Gastrocnemius medialis (tissue), 4 donors: ENCODE measurements at regions not wholly inside any gene's neighbourhood (a gene's known extent, or its start where the extent isn't known, plus 50 kb on each side); places are given as distances from the start of the nearest gene placed in this dataset.

Experiments
- ATAC-seq, 2 donors: fragments of 150-250 bp; one replicate each; pipeline ENCODE4 v1.9.1; 2016
- DNase-seq, 2 donors: peaks; one replicate each; pipeline ENCODE4 v3.0.0-alpha.2; 2019
- H3K27ac ChIP-seq, 4 donors: fragments of 200-600 bp; sonication (generic); 1 replicate in 1 of 4; 2 replicates in 3 of 4; pipeline ENCODE4 v1.5.1; 2016 to 2018; ENCODE audit warnings: mild to moderate bottlenecking in 2 of 4, moderate library complexity in 1 of 4
- H3K27me3 ChIP-seq, 3 donors: fragments of 200-600 bp; sonication (generic) in 2 of 3; 1 replicate in 1 of 3; 2 replicates in 2 of 3; pipeline versions ENCODE4 v1.5.1 to v1.6.0; 2016 to 2019; ENCODE audit warnings: mild to moderate bottlenecking in 1 of 3, moderate library complexity in 1 of 3
- H3K36me3 ChIP-seq, 2 donors: fragments of 200-600 bp; sonication (generic) in 1 of 2; one replicate each; pipeline ENCODE4 v1.5.1; 2017 to 2018
- H3K4me1 ChIP-seq, 2 donors: fragments of 200-600 bp; sonication (generic) in 1 of 2; one replicate each; pipeline ENCODE4 v1.5.1; 2016 to 2017; ENCODE audit warnings: mild to moderate bottlenecking in 2 of 2
- H3K4me3 ChIP-seq, 4 donors: fragments of 200-600 bp; sonication (generic) in 3 of 4; 1 replicate in 1 of 4; 2 replicates in 3 of 4; pipeline ENCODE4 v1.5.1; 2016 to 2019; ENCODE audit warnings: mild to moderate bottlenecking in 2 of 4
- H3K9me3 ChIP-seq, 3 donors: fragments of 200-600 bp; sonication (generic) in 2 of 3; 1 replicate in 1 of 3; 2 replicates in 2 of 3; pipeline ENCODE4 v1.5.1; 2016 to 2019
- POLR2A ChIP-seq, 2 donors: fragments of 450-650 bp; IDR thresholded peaks; one replicate each; pipeline ENCODE4 v1.6.1; 2017; ENCODE audit warnings: antibody characterized with exemption in 2 of 2, mild to moderate bottlenecking in 2 of 2, moderate library complexity in 2 of 2
- in situ Hi-C, 4 donors: fragments of 200-750 bp; cut with MboI; loops; one replicate each; pipeline versions ENCODE4 v1.15.0 to v1.8.0; 2017; ENCODE audit warnings: low sequenced_read_pairs in 4 of 4
- intact Hi-C: fragments of 100-400 bp; cut with DNase I; formaldehyde crosslinking; loops from one replicate; pipeline ENCODE4 v1.15.1; 2023; ENCODE audit warnings: low total_unique reads
- TF ChIP-seq, protein P1 (sequence below), 5 experiments: fragments of 450-650 bp in 3 of 5; fragments of 200-600 bp in 2 of 5; sonication (generic) in 2 of 5; IDR thresholded peaks in 4 of 5; conservative IDR thresholded peaks in 1 of 5; 1 replicate in 4 of 5; 2 replicates in 1 of 5; pipeline ENCODE4 v1.5.1; 2016 to 2019; ENCODE audit warnings: antibody characterized with exemption in 5 of 5, mild to moderate bottlenecking in 3 of 5, moderate library complexity in 3 of 5

DNA sequence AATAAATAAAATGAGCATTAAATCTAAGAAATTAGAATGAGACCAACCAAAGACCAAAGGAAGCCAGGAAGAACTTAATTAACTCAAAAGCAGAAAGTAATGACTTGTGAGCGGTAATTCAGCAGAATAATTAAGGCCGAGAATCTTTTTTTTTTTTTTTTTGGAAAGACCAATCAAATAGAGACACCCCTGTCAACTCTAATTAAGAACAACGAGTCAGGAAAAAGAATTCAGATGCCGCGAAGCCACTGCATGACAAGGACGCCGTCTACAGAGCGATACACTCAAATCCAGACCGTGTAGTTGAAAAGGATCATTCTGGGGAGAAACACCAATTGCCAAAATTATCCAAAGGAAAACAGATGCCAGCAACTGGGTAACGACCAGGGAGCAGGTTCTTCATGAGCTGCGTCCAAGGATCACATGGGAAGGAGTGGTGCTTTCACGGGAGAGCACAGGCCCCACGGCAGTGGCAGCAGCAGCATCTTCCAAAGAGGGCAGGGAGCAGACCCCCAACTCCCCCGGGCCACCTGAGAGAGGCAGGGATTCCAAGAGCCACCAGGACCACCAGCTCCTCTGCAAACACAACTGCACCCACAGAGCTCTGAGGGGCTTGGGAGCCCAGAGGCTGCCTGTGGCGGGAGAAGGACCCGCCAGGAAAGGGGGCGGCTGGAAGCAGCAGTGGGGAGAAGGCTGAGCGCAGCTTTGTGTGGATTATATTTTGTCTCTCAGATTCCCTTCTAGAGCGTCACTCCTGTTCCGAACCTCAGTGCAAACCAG lies 469.8 kb downstream of the BRD1 start:
- H3K36me3 ChIP-seq: no peaks in the 10 kb centered on the region
- ATAC-seq (no peak), DNase-seq (no peak)
- no peaks in the 10 kb centered on the region for H3K4me1 ChIP-seq
- no peaks in the 10 kb centered on the region for H3K9me3 ChIP-seq
- H3K27me3 ChIP-seq: peaks cover 0 to 10% (median 0%) of the 10 kb centered on the region in 3 donors
- no peak overlapping the region for H3K4me3 ChIP-seq
- TF ChIP-seq, protein P1, sequence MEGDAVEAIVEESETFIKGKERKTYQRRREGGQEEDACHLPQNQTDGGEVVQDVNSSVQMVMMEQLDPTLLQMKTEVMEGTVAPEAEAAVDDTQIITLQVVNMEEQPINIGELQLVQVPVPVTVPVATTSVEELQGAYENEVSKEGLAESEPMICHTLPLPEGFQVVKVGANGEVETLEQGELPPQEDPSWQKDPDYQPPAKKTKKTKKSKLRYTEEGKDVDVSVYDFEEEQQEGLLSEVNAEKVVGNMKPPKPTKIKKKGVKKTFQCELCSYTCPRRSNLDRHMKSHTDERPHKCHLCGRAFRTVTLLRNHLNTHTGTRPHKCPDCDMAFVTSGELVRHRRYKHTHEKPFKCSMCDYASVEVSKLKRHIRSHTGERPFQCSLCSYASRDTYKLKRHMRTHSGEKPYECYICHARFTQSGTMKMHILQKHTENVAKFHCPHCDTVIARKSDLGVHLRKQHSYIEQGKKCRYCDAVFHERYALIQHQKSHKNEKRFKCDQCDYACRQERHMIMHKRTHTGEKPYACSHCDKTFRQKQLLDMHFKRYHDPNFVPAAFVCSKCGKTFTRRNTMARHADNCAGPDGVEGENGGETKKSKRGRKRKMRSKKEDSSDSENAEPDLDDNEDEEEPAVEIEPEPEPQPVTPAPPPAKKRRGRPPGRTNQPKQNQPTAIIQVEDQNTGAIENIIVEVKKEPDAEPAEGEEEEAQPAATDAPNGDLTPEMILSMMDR (IDR thresholded peaks at IDR 0.05 in 4 of 5, conservative IDR thresholded peaks at IDR 0.05 in 1 of 5): no peak
- no peak for TF ChIP-seq POLR2A (IDR thresholded peaks at IDR 0.05)
- in situ Hi-C loops (no loop called here), intact Hi-C loops (no loop called here)
- no peak overlapping the region for H3K27ac ChIP-seq

DNA sequence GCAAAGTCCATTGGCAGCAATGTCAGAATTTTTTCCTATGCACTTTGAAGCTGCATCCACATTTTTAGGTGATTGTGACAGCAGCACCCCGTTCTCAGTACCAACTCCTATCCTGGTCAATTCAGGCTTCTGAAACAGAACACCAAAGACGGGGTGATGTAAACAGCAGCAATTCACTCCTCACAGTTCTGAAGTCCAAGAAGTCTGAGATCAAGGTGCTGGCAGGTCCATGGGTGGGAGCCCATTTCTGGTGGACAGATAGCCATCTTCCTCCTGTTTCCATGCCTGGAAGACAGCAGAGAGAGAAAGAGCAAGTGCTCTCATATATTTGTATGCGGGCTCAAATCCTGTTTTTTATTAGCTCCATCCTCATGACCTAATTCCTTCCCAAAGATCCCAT lies 471.2 kb downstream of the BRD1 start:
- ATAC-seq: no peak
- no peaks in the 10 kb centered on the region for H3K36me3 ChIP-seq
- H3K4me3 ChIP-seq: no peak overlapping the region
- no peak for DNase-seq
- no peaks in the 10 kb centered on the region for H3K4me1 ChIP-seq
- no peaks in the 10 kb centered on the region for H3K9me3 ChIP-seq
- peaks cover 0 to 10% (median 0%) of the 10 kb centered on the region in 3 donors for H3K27me3 ChIP-seq
- H3K27ac ChIP-seq: no peak overlapping the region
- TF ChIP-seq, protein P1 (IDR thresholded peaks at IDR 0.05 in 4 of 5, conservative IDR thresholded peaks at IDR 0.05 in 1 of 5): no peak
- no peak for TF ChIP-seq POLR2A (IDR thresholded peaks at IDR 0.05)
- in situ Hi-C loops (no loop called here), intact Hi-C loops (no loop called here)

DNA sequence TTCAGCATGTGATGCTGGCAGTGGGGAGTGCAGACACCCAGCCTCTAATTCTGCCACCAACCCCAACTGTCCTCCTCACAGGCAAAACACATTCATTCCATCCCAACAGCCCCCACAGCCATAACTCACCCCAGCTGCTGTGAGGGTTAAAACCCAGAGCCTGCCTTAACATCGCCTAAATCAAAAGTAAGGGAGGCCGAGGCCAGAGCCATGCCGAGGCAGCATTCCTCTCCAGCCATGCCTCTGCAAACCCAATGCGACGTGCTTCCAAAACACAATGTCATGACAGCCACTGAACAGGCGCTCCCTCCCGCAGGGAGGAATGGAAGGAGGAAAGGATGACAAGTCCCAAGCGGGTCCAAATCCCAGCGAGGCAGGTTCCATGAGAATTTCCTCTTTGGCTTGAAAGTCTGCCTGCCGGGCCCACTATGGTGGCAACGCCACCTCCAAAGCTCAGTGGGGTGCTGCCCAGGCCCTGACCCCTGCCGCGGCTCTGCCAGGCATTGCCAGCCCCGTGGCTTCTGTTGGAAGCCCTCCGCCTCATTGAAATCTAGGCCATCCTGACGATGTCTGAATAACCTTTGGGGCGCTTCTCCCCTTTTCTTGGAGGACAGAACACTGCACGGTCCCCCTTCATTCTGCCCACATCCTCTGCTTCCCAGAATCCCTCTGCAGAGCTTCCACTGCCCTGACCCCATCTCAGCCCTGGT lies 472.3 kb downstream of the BRD1 start:
- H3K9me3 ChIP-seq: no peaks in the 10 kb centered on the region
- in situ Hi-C loops (no loop called here), intact Hi-C loops (no loop called here)
- no peaks in the 10 kb centered on the region for H3K4me1 ChIP-seq
- H3K4me3 ChIP-seq: no peak overlapping the region
- TF ChIP-seq POLR2A (IDR thresholded peaks at IDR 0.05): no peak
- TF ChIP-seq, protein P1 (IDR thresholded peaks at IDR 0.05 in 4 of 5, conservative IDR thresholded peaks at IDR 0.05 in 1 of 5): no peak
- ATAC-seq (no peak), DNase-seq (no peak)
- H3K27me3 ChIP-seq: peaks cover 0 to 10% (median 0%) of the 10 kb centered on the region in 3 donors
- no peaks in the 10 kb centered on the region for H3K36me3 ChIP-seq
- H3K27ac ChIP-seq: no peak overlapping the region

DNA sequence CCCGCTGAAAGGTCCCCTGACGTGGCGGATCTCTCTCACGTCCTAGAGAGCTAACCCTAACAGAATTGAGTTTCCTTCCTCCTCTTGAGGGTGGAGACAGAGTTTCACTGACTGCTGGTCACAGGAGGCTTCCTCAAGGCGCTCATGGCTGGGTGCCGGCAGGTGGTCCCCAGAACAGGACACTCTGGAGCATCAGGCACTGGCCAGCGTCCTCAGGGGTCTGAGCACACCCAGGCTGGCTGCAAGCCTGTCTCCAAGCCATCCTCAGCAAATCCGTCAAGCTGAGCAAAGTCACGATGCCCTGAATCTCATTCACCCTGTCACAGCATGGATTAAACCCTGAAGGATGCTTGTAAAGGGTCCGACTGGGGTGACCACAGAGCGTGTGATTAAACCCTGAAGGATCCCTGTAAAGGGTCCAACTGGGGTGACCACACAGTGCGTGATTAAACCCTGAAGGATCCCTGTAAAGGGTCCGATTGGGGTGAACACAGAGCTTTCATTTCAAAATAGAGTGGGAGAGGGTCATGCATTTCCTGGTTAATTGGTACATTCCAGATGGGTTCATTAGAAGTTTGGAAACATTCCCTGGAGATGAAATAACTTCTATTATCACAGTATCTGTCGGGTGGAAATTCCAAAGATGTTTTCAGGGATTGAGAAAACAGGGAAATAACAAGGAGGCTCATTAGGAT lies 473.0 kb downstream of the BRD1 start:
- H3K9me3 ChIP-seq: no peaks in the 10 kb centered on the region
- no peaks in the 10 kb centered on the region for H3K4me1 ChIP-seq
- no peak overlapping the region for H3K4me3 ChIP-seq
- peaks cover 0 to 13% (median 3%) of the 10 kb centered on the region in 3 donors for H3K27me3 ChIP-seq
- ATAC-seq: no peak
- no peak for DNase-seq
- no peaks in the 10 kb centered on the region for H3K36me3 ChIP-seq
- in situ Hi-C loops: no loop called here
- intact Hi-C loops: no loop called here
- no peak for TF ChIP-seq POLR2A (IDR thresholded peaks at IDR 0.05)
- TF ChIP-seq, protein P1 (IDR thresholded peaks at IDR 0.05 in 4 of 5, conservative IDR thresholded peaks at IDR 0.05 in 1 of 5): no peak
- no peak overlapping the region for H3K27ac ChIP-seq
